Neural progenitor cell (in vitro differentiated cells): ENCODE measurements at regions not wholly inside any gene's neighbourhood (a gene's known extent, or its start where the extent isn't known, plus 50 kb on each side); places are given as distances from the start of the nearest gene placed in this dataset.

Experiments used
- CTCF ChIP-seq: fragments of 200-600 bp; sonication (generic); IDR thresholded peaks from 2 replicates; pipeline ENCODE4 v1.5.1; 2017; ENCODE audit warnings: antibody characterized with exemption, mild to moderate bottlenecking
- EZH2 ChIP-seq: fragments of 200-600 bp; sonication (generic); IDR thresholded peaks from 2 replicates; pipeline ENCODE4 v1.6.1; 2017; ENCODE audit warnings: antibody characterized with exemption, mild to moderate bottlenecking, moderate library complexity
- EZH2phosphoT487 ChIP-seq: fragments of 200-600 bp; sonication (generic); IDR thresholded peaks from 2 replicates; pipeline ENCODE4 v1.6.1; 2017; ENCODE audit warnings: antibody characterized with exemption

DNA sequence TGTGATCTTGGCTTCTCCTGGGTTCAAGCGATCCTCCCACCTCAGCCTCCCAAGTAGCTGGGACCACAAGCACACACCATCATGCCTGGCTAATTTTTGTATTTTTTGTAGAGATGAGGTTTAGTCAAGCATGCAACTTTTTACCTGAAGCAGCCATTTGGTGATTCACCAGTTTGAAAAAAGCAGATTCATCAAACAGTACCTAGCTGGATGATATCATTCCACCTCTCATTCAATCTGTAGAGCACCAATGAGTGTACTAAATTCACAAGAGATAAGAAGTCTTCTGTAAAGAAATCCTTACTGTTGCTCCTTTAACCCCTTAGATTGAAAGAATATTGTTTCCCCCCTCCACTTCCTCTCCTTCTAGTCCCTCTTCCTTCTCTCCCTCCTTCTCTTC is 261.1 kb upstream of the RFC3 start:
- TF ChIP-seq CTCF = no peak
- no peak for TF ChIP-seq EZH2
- no peak for TF ChIP-seq EZH2phosphoT487
